SK-N-SH (cell line): ENCODE measurements at regions not wholly inside any gene's neighbourhood (a gene's known extent, or its start where the extent isn't known, plus 50 kb on each side); places are given as distances from the start of the nearest gene placed in this dataset.

ENCODE experiments used
- CTCF ChIA-PET: fragments of 300-600, 350-600 bp; formaldehyde crosslinking; extraction: SDS; loops from one replicate; lab custom pipeline; 2021; lab: Yijun Ruan, JAX
- POLR2A ChIA-PET: fragments of 350-600 bp; sonication (Branson Sonifier 250); formaldehyde crosslinking; extraction: SDS; loops from one replicate; lab custom pipeline; 2020; ENCODE audit warnings: antibody characterized with exemption, inconsistent platforms; lab: Yijun Ruan, JAX
- DNase-seq: peaks from one replicate; pipeline ENCODE4 v3.0.0; 2012
- H2AFZ ChIP-seq: fragments of 200-600 bp; sonication (generic); 2 replicates; pipeline ENCODE4 v1.8.1; 2016; ENCODE audit warnings: antibody characterized with exemption, mild to moderate bottlenecking, low read depth
- H3F3A ChIP-seq: fragments of 200-600 bp; sonication (generic); replicated peaks from 2 replicates; pipeline ENCODE3; 2016; ENCODE audit warnings: antibody characterized with exemption, mild to moderate bottlenecking; ENCODE audit not compliant: insufficient read depth
- H3K27ac ChIP-seq, 2 experiments: fragments of 200-500 bp in 1 of 2; fragments of 200-600 bp in 1 of 2; sonication (Bioruptor generic) in 1 of 2; sonication (generic), shearing (Covaris generic) in 1 of 2; 2 replicates each; pipeline versions ENCODE4 v1.5.1 to v1.6.1; 2014 to 2016; ENCODE audit warnings: low read depth in 2 of 2, inconsistent platforms in 1 of 2, low read length in 1 of 2, mild to moderate bottlenecking in 1 of 2, mixed read lengths in 1 of 2
- H3K27me3 ChIP-seq: fragments of 200-600 bp; sonication (generic), shearing (Covaris generic); 2 replicates; pipeline ENCODE4 v1.6.1; 2016; ENCODE audit warnings: mixed run types; ENCODE audit not compliant: insufficient read depth
- H3K36me3 ChIP-seq, 2 experiments: fragments of 200-500 bp in 1 of 2; fragments of 200-600 bp in 1 of 2; sonication (Bioruptor generic) in 1 of 2; sonication (generic) in 1 of 2; replicated peaks in 1 of 2; 2 replicates each; pipeline versions ENCODE3 to v1.5.1; 2014 to 2016; ENCODE audit warnings: low read length in 1 of 2, mild to moderate bottlenecking in 1 of 2; ENCODE audit not compliant: insufficient read depth in 2 of 2, control insufficient read depth in 1 of 2
- H3K4me1 ChIP-seq, 2 experiments: fragments of 200-500 bp in 1 of 2; fragments of 200-600 bp in 1 of 2; sonication (Bioruptor generic) in 1 of 2; sonication (generic), shearing (Covaris generic) in 1 of 2; 2 replicates each; pipeline versions ENCODE4 v1.5.1 to v1.6.1; 2014 to 2016; ENCODE audit warnings: low read depth in 1 of 2, low read length in 1 of 2, mixed run types in 1 of 2; ENCODE audit not compliant: insufficient read depth in 2 of 2, control insufficient read depth in 1 of 2
- H3K4me2 ChIP-seq: fragments of 200-600 bp; sonication (generic), shearing (Covaris generic); 2 replicates; pipeline ENCODE4 v1.6.1; 2017; ENCODE audit warnings: mixed run types
- H3K4me3 ChIP-seq, 2 experiments: fragments of 200-500 bp in 1 of 2; fragments of 200-600 bp in 1 of 2; sonication (Bioruptor generic) in 1 of 2; sonication (generic), shearing (Covaris generic) in 1 of 2; 2 replicates each; pipeline versions ENCODE4 v1.5.1 to v1.8.1; 2014 to 2016; ENCODE audit warnings: low read depth in 2 of 2, inconsistent platforms in 1 of 2, low read length in 1 of 2, mild to moderate bottlenecking in 1 of 2, mixed read lengths in 1 of 2, moderate library complexity in 1 of 2
- H3K79me2 ChIP-seq: fragments of 200-600 bp; sonication (generic); 2 replicates; pipeline ENCODE4 v1.8.1; 2017; ENCODE audit warnings: mild to moderate bottlenecking; ENCODE audit not compliant: insufficient read depth
- H3K9ac ChIP-seq: fragments of 200-600 bp; sonication (generic); 2 replicates; pipeline ENCODE4 v1.6.1; 2017; ENCODE audit warnings: mixed run types
- H3K9me2 ChIP-seq: fragments of 200-600 bp; sonication (generic); 2 replicates; pipeline ENCODE4 v1.6.1; 2017; ENCODE audit warnings: mixed run types
- H3K9me3 ChIP-seq: fragments of 200-600 bp; sonication (generic); 2 replicates; pipeline ENCODE4 v1.6.1; 2017; ENCODE audit warnings: mixed run types, mild to moderate bottlenecking, moderate library complexity
- H4K20me1 ChIP-seq: fragments of 200-600 bp; sonication (generic); 2 replicates; pipeline ENCODE4 v1.6.1; 2017; ENCODE audit warnings: mild to moderate bottlenecking, mixed run types; ENCODE audit not compliant: insufficient read depth
- ELF1 ChIP-seq: IDR thresholded peaks from 2 replicates; pipeline ENCODE4 v1.4.0; 2012
- EP300 ChIP-seq, 2 experiments: IDR thresholded peaks; 2 replicates each; pipeline versions ENCODE4 v1.4.0 to v1.6.1; 2012; ENCODE audit warnings: borderline replicate concordance in 1 of 2, low read depth in 1 of 2, low read length in 1 of 2
- EZH2phosphoT487 ChIP-seq: fragments of 200-600 bp; sonication (generic); IDR thresholded peaks from 2 replicates; pipeline ENCODE4 v1.6.1; 2017; ENCODE audit warnings: low read depth, mixed run types, mild to moderate bottlenecking, antibody characterized with exemption, moderate library complexity, borderline replicate concordance
- GABPA ChIP-seq: IDR thresholded peaks from 2 replicates; pipeline ENCODE4 v1.4.0; 2012; ENCODE audit warnings: low read depth, mild to moderate bottlenecking
- GATA2 ChIP-seq: sonication (generic); formaldehyde crosslinking; IDR thresholded peaks from 2 replicates; pipeline ENCODE4 v1.5.0; 2020; ENCODE audit warnings: mild to moderate bottlenecking, missing genetic modification reagents
- JUND ChIP-seq: IDR thresholded peaks from 2 replicates; pipeline ENCODE4 v1.4.0; 2012
- NFIC ChIP-seq: IDR thresholded peaks from 2 replicates; pipeline ENCODE4 v1.4.0; 2012; ENCODE audit warnings: borderline replicate concordance
- NRF1 ChIP-seq: IDR thresholded peaks from 2 replicates; pipeline ENCODE4 v1.6.1; 2012; ENCODE audit warnings: low read depth, mild to moderate bottlenecking, low read length
- PBX3 ChIP-seq: IDR thresholded peaks from 2 replicates; pipeline ENCODE4; 2012
- POLR2AphosphoS5 ChIP-seq: IDR thresholded peaks from 2 replicates; pipeline ENCODE4 v1.6.1; 2012; ENCODE audit warnings: low read depth, low read length
- RAD21 ChIP-seq: IDR thresholded peaks from 2 replicates; pipeline ENCODE4 v1.6.1; 2012; ENCODE audit warnings: mild to moderate bottlenecking, low read length
- SIN3A ChIP-seq: IDR thresholded peaks from 2 replicates; pipeline ENCODE4 v1.6.1; 2012; ENCODE audit warnings: low read depth, mild to moderate bottlenecking, low read length, moderate library complexity, borderline replicate concordance
- SMC3 ChIP-seq: IDR thresholded peaks from 2 replicates; pipeline ENCODE4 v1.6.1; 2012; ENCODE audit warnings: low read depth, low read length, improper control_type of control experiment
- TCF12 ChIP-seq: IDR thresholded peaks from 2 replicates; pipeline ENCODE4 v1.4.0; 2012
- USF2 ChIP-seq: fragments of 150-350 bp; IDR thresholded peaks from 2 replicates; pipeline ENCODE4 v1.6.1; 2017; ENCODE audit warnings: antibody characterized with exemption, low read length, low read depth, borderline replicate concordance
- YY1 ChIP-seq: IDR thresholded peaks from 2 replicates; pipeline ENCODE4 v1.4.0; 2012; ENCODE audit warnings: low read depth, mild to moderate bottlenecking
- ZBTB33 ChIP-seq: IDR thresholded peaks from 2 replicates; pipeline ENCODE4 v1.4.0; 2012; ENCODE audit warnings: low read depth, borderline replicate concordance
- WGBS: methylation state at CpG from one replicate; pipeline ENCODE4 v1.1.6; 2017; ENCODE audit warnings: low lambda C conversion rate; 5-methylcytosine and 5-hydroxymethylcytosine counted together
- TF ChIP-seq, protein P1 (sequence below): IDR thresholded peaks from 2 replicates; pipeline ENCODE4 v1.6.1; 2012; ENCODE audit warnings: mild to moderate bottlenecking, low read depth, low read length, moderate library complexity

GRCh38 chr7:68073701-68074100, 1077.1 kb downstream of the TYW1 start:
- no peak for DNase-seq

GRCh38 chr7:68074242-68074641, 1077.6 kb downstream of the TYW1 start:
- no peaks in the 10 kb centered on the region for H3K27me3 ChIP-seq
- no peak overlapping the region for H3K27ac ChIP-seq
- CTCF ChIA-PET = interaction anchor here (0.9 to 1.7 kb wide), 2 partner anchors 11 to 102 kb away, joined by 3 to 7 read pairs; no protein-coding TSS in a partner anchor
- 44% methylated on average over 3 of the region's 3 CpGs for WGBS
- no peak overlapping the region for H3K4me3 ChIP-seq
- no peak for DNase-seq
- H4K20me1 ChIP-seq = no peaks in the 10 kb centered on the region
- H3K9me3 ChIP-seq = no peaks in the 10 kb centered on the region
- no peaks in the 10 kb centered on the region for H3K79me2 ChIP-seq
- H3F3A ChIP-seq = no peaks in the 10 kb centered on the region
- no peak overlapping the region for H2AFZ ChIP-seq
- H3K4me2 ChIP-seq = no peak overlapping the region
- H3K4me1 ChIP-seq = no peaks in the 10 kb centered on the region
- H3K9ac ChIP-seq = no peak overlapping the region
- no peaks in the 10 kb centered on the region for H3K9me2 ChIP-seq
- POLR2A ChIA-PET = no interaction called here
- no peaks in the 10 kb centered on the region for H3K36me3 ChIP-seq
- TF ChIP-seq ZBTB33 (no peak), USF2 (no peak), NRF1 (no peak), SMC3 (no peak), SIN3A (no peak)
- TF ChIP-seq, protein P1, sequence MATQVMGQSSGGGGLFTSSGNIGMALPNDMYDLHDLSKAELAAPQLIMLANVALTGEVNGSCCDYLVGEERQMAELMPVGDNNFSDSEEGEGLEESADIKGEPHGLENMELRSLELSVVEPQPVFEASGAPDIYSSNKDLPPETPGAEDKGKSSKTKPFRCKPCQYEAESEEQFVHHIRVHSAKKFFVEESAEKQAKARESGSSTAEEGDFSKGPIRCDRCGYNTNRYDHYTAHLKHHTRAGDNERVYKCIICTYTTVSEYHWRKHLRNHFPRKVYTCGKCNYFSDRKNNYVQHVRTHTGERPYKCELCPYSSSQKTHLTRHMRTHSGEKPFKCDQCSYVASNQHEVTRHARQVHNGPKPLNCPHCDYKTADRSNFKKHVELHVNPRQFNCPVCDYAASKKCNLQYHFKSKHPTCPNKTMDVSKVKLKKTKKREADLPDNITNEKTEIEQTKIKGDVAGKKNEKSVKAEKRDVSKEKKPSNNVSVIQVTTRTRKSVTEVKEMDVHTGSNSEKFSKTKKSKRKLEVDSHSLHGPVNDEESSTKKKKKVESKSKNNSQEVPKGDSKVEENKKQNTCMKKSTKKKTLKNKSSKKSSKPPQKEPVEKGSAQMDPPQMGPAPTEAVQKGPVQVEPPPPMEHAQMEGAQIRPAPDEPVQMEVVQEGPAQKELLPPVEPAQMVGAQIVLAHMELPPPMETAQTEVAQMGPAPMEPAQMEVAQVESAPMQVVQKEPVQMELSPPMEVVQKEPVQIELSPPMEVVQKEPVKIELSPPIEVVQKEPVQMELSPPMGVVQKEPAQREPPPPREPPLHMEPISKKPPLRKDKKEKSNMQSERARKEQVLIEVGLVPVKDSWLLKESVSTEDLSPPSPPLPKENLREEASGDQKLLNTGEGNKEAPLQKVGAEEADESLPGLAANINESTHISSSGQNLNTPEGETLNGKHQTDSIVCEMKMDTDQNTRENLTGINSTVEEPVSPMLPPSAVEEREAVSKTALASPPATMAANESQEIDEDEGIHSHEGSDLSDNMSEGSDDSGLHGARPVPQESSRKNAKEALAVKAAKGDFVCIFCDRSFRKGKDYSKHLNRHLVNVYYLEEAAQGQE = no peak

More at GRCh38 chr7:68073701-68074100, 1077.1 kb downstream of the TYW1 start:
- Histone ChIP-seq H4K20me1 (no peaks in the 10 kb centered on the region), H3K9me3 (no peaks in the 10 kb centered on the region), H3K27me3 (no peaks in the 10 kb centered on the region), H3K4me2 (no peak overlapping the region), H3K9ac (no peak overlapping the region), H3K27ac (no peak overlapping the region), H3K4me1 (no peaks in the 10 kb centered on the region), H3K9me2 (no peaks in the 10 kb centered on the region), H2AFZ (no peak overlapping the region), H3K4me3 (no peak overlapping the region), H3F3A (no peaks in the 10 kb centered on the region), H3K36me3 (no peaks in the 10 kb centered on the region), H3K79me2 (no peaks in the 10 kb centered on the region)
- WGBS = 30% methylated on average over 5 of the region's 5 CpGs
- no peak for TF ChIP-seq ZBTB33
- TF ChIP-seq EP300 (IDR thresholded peaks at IDR 0.05; ENCODE audit: borderline replicate concordance in 1 of 2, low read depth in 1 of 2, low read length in 1 of 2) = no peak
- no peak for TF ChIP-seq RAD21
- TF ChIP-seq SMC3 = no peak
- no peak for TF ChIP-seq POLR2AphosphoS5
- no peak for TF ChIP-seq JUND
- TF ChIP-seq GABPA = no peak
- TF ChIP-seq YY1 = no peak
- no peak for TF ChIP-seq GATA2 (CRISPR knock-in tag)
- TF ChIP-seq NFIC = no peak
- TF ChIP-seq TCF12 = no peak
- no peak for TF ChIP-seq ELF1
- TF ChIP-seq PBX3 = no peak
- TF ChIP-seq EZH2phosphoT487 = no peak
- no peak for TF ChIP-seq NRF1
- TF ChIP-seq SIN3A = no peak
- ChIA-PET CTCF (interaction anchor here (0.9 to 1.7 kb wide), 2 partner anchors 11 to 103 kb away, joined by 3 to 7 read pairs; no protein-coding TSS in a partner anchor), POLR2A (no interaction called here)
